H1 (cell line): ENCODE measurements at regions not wholly inside any gene's neighbourhood (a gene's known extent, or its start where the extent isn't known, plus 50 kb on each side); places are given as distances from the start of the nearest gene placed in this dataset.

Experiments
- CTCF ChIA-PET: fragments of 300-600 bp; sonication (Branson Sonifier 250); formaldehyde crosslinking; loops from one replicate; lab custom pipeline; 2021; ENCODE audit not compliant: partially characterized antibody; lab: Charles Lee
- POLR2A ChIA-PET: fragments of 300-600 bp; sonication (Branson Sonifier 250); formaldehyde crosslinking; loops from one replicate; lab custom pipeline; 2021; ENCODE audit warnings: inconsistent platforms; ENCODE audit not compliant: partially characterized antibody; lab: Charles Lee
- DNase-seq, 2 experiments: peaks; one replicate each; pipeline versions ENCODE4 v3.0.0 to v3.0.0-alpha.2; 2010 to 2022; ENCODE audit warnings: low spot score in 2 of 2, low read depth in 1 of 2, mixed read lengths in 1 of 2
- FAIRE-seq: peaks from 2 replicates; lab custom pipeline; 2011; peaks lifted over from hg19 to GRCh38; lab: Jason Lieb, UNC
- H2AFZ ChIP-seq: 2 replicates; pipeline ENCODE4 v1.8.1; 2012; ENCODE audit warnings: low read length, inconsistent platforms
- H2AK5ac ChIP-seq: 2 replicates; pipeline ENCODE4 v1.6.1; 2013; ENCODE audit warnings: low read depth, low read length
- H2BK120ac ChIP-seq: replicated peaks from 2 replicates; pipeline ENCODE3; 2013; ENCODE audit warnings: low read depth, low read length, inconsistent platforms
- H2BK12ac ChIP-seq: 2 replicates; pipeline ENCODE4 v1.6.1; 2013; ENCODE audit warnings: low read depth, low read length
- H2BK15ac ChIP-seq: 2 replicates; pipeline ENCODE4 v1.6.1; 2013; ENCODE audit warnings: low read length
- H2BK20ac ChIP-seq: 2 replicates; pipeline ENCODE4 v1.6.1; 2013; ENCODE audit warnings: low read length
- H2BK5ac ChIP-seq: 2 replicates; pipeline ENCODE4 v1.6.1; 2013; ENCODE audit warnings: low read depth, low read length
- H3K14ac ChIP-seq: 2 replicates; pipeline ENCODE4 v1.6.1; 2013; ENCODE audit warnings: inconsistent platforms; ENCODE audit not compliant: insufficient read length
- H3K18ac ChIP-seq: 2 replicates; pipeline ENCODE4 v1.6.1; 2013; ENCODE audit warnings: low read length; ENCODE audit errors: extremely low read depth
- H3K23ac ChIP-seq: 2 replicates; pipeline ENCODE4 v1.6.1; 2013; ENCODE audit warnings: inconsistent platforms; ENCODE audit not compliant: insufficient read length
- H3K23me2 ChIP-seq: 2 replicates; pipeline ENCODE4 v1.6.1; 2013; ENCODE audit warnings: low read depth, low read length
- H3K27ac ChIP-seq: 2 replicates; pipeline ENCODE4 v1.6.1; 2011; ENCODE audit warnings: low read depth, low read length, inconsistent platforms
- H3K27me3 ChIP-seq, 4 experiments: replicated peaks in 1 of 4; 1 replicate in 1 of 4; 2 replicates in 3 of 4; pipeline versions ENCODE4 v1.6.1 to v1.8.1; 2011 to 2013; ENCODE audit warnings: low read length in 3 of 4, mild to moderate bottlenecking in 3 of 4, inconsistent platforms in 2 of 4, mixed read lengths in 2 of 4, moderate library complexity in 1 of 4; ENCODE audit not compliant: control insufficient read depth in 3 of 4, insufficient read depth in 3 of 4; ENCODE audit errors: extremely low read depth in 1 of 4
- H3K36me3 ChIP-seq, 4 experiments: 2 replicates each; pipeline versions ENCODE4 v1.6.1 to v1.8.1; 2011 to 2013; ENCODE audit warnings: mild to moderate bottlenecking in 4 of 4, low read length in 3 of 4, moderate library complexity in 2 of 4, control low read depth in 1 of 4, inconsistent platforms in 1 of 4; ENCODE audit not compliant: insufficient read depth in 4 of 4, control insufficient read depth in 2 of 4
- H3K4ac ChIP-seq: replicated peaks from 2 replicates; pipeline ENCODE3; 2013; ENCODE audit warnings: low read length, low read depth, mixed read lengths, inconsistent platforms; ENCODE audit not compliant: insufficient read length
- H3K4me1 ChIP-seq, 4 experiments: replicated peaks in 1 of 4; 1 replicate in 1 of 4; 2 replicates in 3 of 4; pipeline versions ENCODE4 v1.6.1 to v1.8.1; 2011 to 2013; ENCODE audit warnings: low read length in 3 of 4, inconsistent platforms in 2 of 4, mixed read lengths in 1 of 4; ENCODE audit not compliant: insufficient read depth in 4 of 4, control insufficient read depth in 3 of 4
- H3K4me2 ChIP-seq, 2 experiments: 2 replicates each; pipeline versions ENCODE4 v1.6.1 to v1.8.1; 2011 to 2013; ENCODE audit warnings: low read depth in 2 of 2, low read length in 2 of 2, control low read depth in 1 of 2, inconsistent platforms in 1 of 2, mild to moderate bottlenecking in 1 of 2; ENCODE audit not compliant: insufficient read depth in 1 of 2
- H3K4me3 ChIP-seq, 4 experiments: fragments of 200-600, 300-600 bp in 1 of 4; sonication (generic), shearing (Covaris generic), sonication (Bioruptor Twin) in 1 of 4; 2 replicates each; pipeline versions ENCODE4 v1.5.1 to v1.8.1; 2011 to 2016; ENCODE audit warnings: low read length in 4 of 4, low read depth in 3 of 4, control low read depth in 2 of 4, inconsistent platforms in 2 of 4, mild to moderate bottlenecking in 2 of 4, mixed read lengths in 1 of 4, moderate library complexity in 1 of 4; ENCODE audit not compliant: insufficient read depth in 2 of 4; ENCODE audit errors: extremely low read depth in 1 of 4
- H3K56ac ChIP-seq: replicated peaks from 2 replicates; pipeline ENCODE3; 2013; ENCODE audit warnings: low read depth, mild to moderate bottlenecking, mixed read lengths, low read length, inconsistent platforms; ENCODE audit not compliant: insufficient read length
- H3K79me1 ChIP-seq: 2 replicates; pipeline ENCODE4 v1.6.1; 2013; ENCODE audit warnings: low read depth, low read length, control low read depth
- H3K79me2 ChIP-seq, 2 experiments: 2 replicates each; pipeline versions ENCODE4 v1.6.1 to v1.8.1; 2012 to 2013; ENCODE audit warnings: low read length in 2 of 2, mild to moderate bottlenecking in 2 of 2, inconsistent platforms in 1 of 2; ENCODE audit not compliant: insufficient read depth in 2 of 2, control insufficient read depth in 1 of 2
- H3K9ac ChIP-seq, 4 experiments: replicated peaks in 1 of 4; 1 replicate in 1 of 4; 2 replicates in 3 of 4; pipeline versions ENCODE4 v1.6.1 to v1.8.1; 2011 to 2013; ENCODE audit warnings: low read depth in 3 of 4, low read length in 3 of 4, control low read depth in 2 of 4, mild to moderate bottlenecking in 2 of 4, moderate library complexity in 2 of 4, inconsistent platforms in 1 of 4; ENCODE audit errors: extremely low read depth in 1 of 4
- H3K9me3 ChIP-seq, 2 experiments: 2 replicates each; pipeline versions ENCODE4 v1.6.1 to v1.8.1; 2012 to 2013; ENCODE audit warnings: mild to moderate bottlenecking in 2 of 2, moderate library complexity in 2 of 2, control low read depth in 1 of 2, inconsistent platforms in 1 of 2, low read depth in 1 of 2, low read length in 1 of 2, mixed read lengths in 1 of 2; ENCODE audit not compliant: insufficient read depth in 2 of 2
- H4K20me1 ChIP-seq, 2 experiments: replicated peaks in 1 of 2; 2 replicates each; pipeline versions ENCODE3 to v1.8.1; 2011 to 2013; ENCODE audit warnings: inconsistent platforms in 2 of 2, low read length in 2 of 2, mild to moderate bottlenecking in 1 of 2; ENCODE audit not compliant: insufficient read depth in 2 of 2, control insufficient read depth in 1 of 2
- H4K5ac ChIP-seq: 2 replicates; pipeline ENCODE4 v1.6.1; 2013; ENCODE audit warnings: low read length, low read depth, mixed read lengths, inconsistent platforms; ENCODE audit not compliant: insufficient read length
- H4K8ac ChIP-seq: 2 replicates; pipeline ENCODE4 v1.8.0; 2013; ENCODE audit warnings: mild to moderate bottlenecking, moderate library complexity, low read length, inconsistent platforms; ENCODE audit not compliant: insufficient read depth; ENCODE audit errors: extremely low read depth
- H4K91ac ChIP-seq: replicated peaks from 2 replicates; pipeline ENCODE3; 2013; ENCODE audit warnings: low read length, mixed read lengths, inconsistent platforms; ENCODE audit not compliant: insufficient read length
- POU5F1 ChIP-seq: IDR thresholded peaks from 2 replicates; pipeline ENCODE4 v1.6.1; 2011; ENCODE audit warnings: low read depth, mild to moderate bottlenecking, low read length, moderate library complexity
- SRF ChIP-seq: IDR thresholded peaks from 2 replicates; pipeline ENCODE4 v1.6.1; 2011; ENCODE audit warnings: mild to moderate bottlenecking, low read depth, low read length, moderate library complexity
- WGBS, 2 experiments: shearing (Covaris generic) in 1 of 2; methylation state at CpG; one replicate each; pipeline versions ENCODE4 v1.1.6 to v1.1.7; 2013 to 2015; ENCODE audit warnings: low lambda C conversion rate in 2 of 2, mixed read lengths in 2 of 2, inconsistent platforms in 1 of 2, low coverage in 1 of 2, missing lambda C conversion rate in 1 of 2; ENCODE audit not compliant: insufficient replicate concordance in 2 of 2, insufficient coverage in 1 of 2, insufficient read length in 1 of 2; ENCODE audit errors: extremely low coverage in 1 of 2, missing lambda C conversion rate in 1 of 2; 5-methylcytosine and 5-hydroxymethylcytosine counted together

- H3K36me3 ChIP-seq: no peaks in the 10 kb centered on the region
- H4K20me1 ChIP-seq: peaks cover 0 to 7% of the 10 kb centered on the region in 2 experiments
- H3K27me3 ChIP-seq: no peaks in the 10 kb centered on the region; a peak in 1 of 7 replicates
- POLR2A ChIA-PET: no interaction called here
- no peaks in the 10 kb centered on the region for H3K79me1 ChIP-seq
- H3K23me2 ChIP-seq: peaks cover 8% of the 10 kb centered on the region
- H2BK120ac ChIP-seq: no peak overlapping the region
- no peak overlapping the region for H2BK15ac ChIP-seq
- H4K5ac ChIP-seq: no peak overlapping the region
- no peak overlapping the region for H3K4ac ChIP-seq
- CTCF ChIA-PET: interaction anchor here (3.2 kb wide), 1 partner anchor 8 kb away, joined by 12 read pairs; no protein-coding TSS in a partner anchor
- no peak overlapping the region for H4K91ac ChIP-seq
- FAIRE-seq: no peak
- WGBS, 2 experiments: 97% methylated on average over 7 of the region's 7 CpGs; no CpG with 5 or more reads in 1 of the 2 experiments
- no peak overlapping the region for H3K9ac ChIP-seq
- no peaks in the 10 kb centered on the region for H3K79me2 ChIP-seq
- peaks cover 5 to 17% (median 12%) of the 10 kb centered on the region in 4 experiments for H3K4me1 ChIP-seq
- no peak overlapping the region for H3K18ac ChIP-seq
- no peak overlapping the region for H3K56ac ChIP-seq
- H3K9me3 ChIP-seq: no peaks in the 10 kb centered on the region
- H2BK12ac ChIP-seq: no peak overlapping the region
- no peak overlapping the region for H2BK5ac ChIP-seq
- no peak overlapping the region for H3K27ac ChIP-seq
- DNase-seq: no peak
- no peak overlapping the region for H3K4me2 ChIP-seq
- no peak overlapping the region for H3K23ac ChIP-seq
- no peak overlapping the region for H3K4me3 ChIP-seq
- no peak for TF ChIP-seq SRF
- no peak for TF ChIP-seq POU5F1
- H3K14ac ChIP-seq: no peak overlapping the region
- H2AFZ ChIP-seq: no peak overlapping the region
- no peak overlapping the region for H2BK20ac ChIP-seq
- H4K8ac ChIP-seq: no peak overlapping the region
- H2AK5ac ChIP-seq: no peak overlapping the region
These were observed 223.2 kb upstream of the RAB6C start for GRCh38 chr2:129756276-129756675.
